Amniotic stem cell (primary cell): ENCODE measurements at regions not wholly inside any gene's neighbourhood (a gene's known extent, or its start where the extent isn't known, plus 50 kb on each side); places are given as distances from the start of the nearest gene placed in this dataset.
"Not testable (repeated sequence)": the region's sequence is repeated elsewhere in the genome, so short reads cannot be mapped to it uniquely, and the experiment has no call there.

Source experiments
- DNase-seq: peaks from one replicate; lab custom pipeline; 2025; lab: John Stamatoyannopoulos, UW

GRCh38 chr1:43042773-43043457, 84.2 kb upstream of the SLC2A1 start:
- DNase-seq = no peak

- no peak for DNase-seq
Measured at GRCh38 chr1:43042127-43042526, 83.5 kb upstream of the SLC2A1 start.

- DNase-seq = no peak
Measured at GRCh38 chr1:43041591-43041990, 82.9 kb upstream of the SLC2A1 start.

GRCh38 chr1:43039228-43040055, 80.8 kb upstream of the SLC2A1 start:
- no peak for DNase-seq

- no peak for DNase-seq
Measured at GRCh38 chr1:43038232-43038935, 79.7 kb upstream of the SLC2A1 start.

- no peak for DNase-seq
Measured at GRCh38 chr1:43037466-43037865, 78.8 kb upstream of the SLC2A1 start.

- no peak for DNase-seq
Measured at GRCh38 chr1:43036932-43037331, 78.3 kb upstream of the SLC2A1 start.

- no peak for DNase-seq
Measured at GRCh38 chr1:43035821-43036741, 77.4 kb upstream of the SLC2A1 start.

GRCh38 chr1:43034778-43035177, 76.1 kb upstream of the SLC2A1 start:
- DNase-seq = no peak

GRCh38 chr1:43034195-43034658, 75.6 kb upstream of the SLC2A1 start:
- DNase-seq = no peak

- DNase-seq = no peak
Measured at GRCh38 chr1:43031316-43032203, 72.9 kb upstream of the SLC2A1 start.

- DNase-seq = no peak
Measured at GRCh38 chr1:43024905-43025304, 66.2 kb upstream of the SLC2A1 start.

- no peak for DNase-seq
Measured at GRCh38 chr1:43021547-43022474, 63.1 kb upstream of the SLC2A1 start.

- no peak for DNase-seq
Measured at GRCh38 chr1:43019226-43019625, 60.6 kb upstream of the SLC2A1 start.

GRCh38 chr1:43018121-43018520, 59.5 kb upstream of the SLC2A1 start:
- DNase-seq = no peak

GRCh38 chr1:43015269-43015668, 56.6 kb upstream of the SLC2A1 start:
- no peak for DNase-seq

- DNase-seq = not testable (repeated sequence)
Measured at GRCh38 chr1:43014579-43014978, 55.9 kb upstream of the SLC2A1 start.

GRCh38 chr1:43011020-43011419, 52.4 kb upstream of the SLC2A1 start:
- DNase-seq = no peak

- DNase-seq = no peak
Measured at GRCh38 chr1:43009274-43009673, 50.6 kb upstream of the SLC2A1 start.
